Mucosa of rectum (tissue), 2 donors: ENCODE measurements at regions not wholly inside any gene's neighbourhood (a gene's known extent, or its start where the extent isn't known, plus 50 kb on each side); places are given as distances from the start of the nearest gene placed in this dataset.
A peak's percentile ranks its signal among the peaks of the same experiment; 100 is the strongest.

ENCODE experiments used
- H3K27ac ChIP-seq, 2 donors: one replicate each; pipeline ENCODE4 v1.7.0; 2013; ENCODE audit warnings: inconsistent platforms in 2 of 2, low read depth in 2 of 2, low read length in 2 of 2
- H3K27me3 ChIP-seq, 2 donors: one replicate each; pipeline ENCODE4 v1.7.0; 2013; ENCODE audit warnings: low read length in 2 of 2; ENCODE audit not compliant: control insufficient read depth in 2 of 2, insufficient read depth in 2 of 2
- H3K36me3 ChIP-seq, 2 donors: one replicate each; pipeline ENCODE4 v1.7.0; 2013; ENCODE audit warnings: low read length in 2 of 2; ENCODE audit not compliant: control insufficient read depth in 2 of 2, insufficient read depth in 2 of 2
- H3K4me1 ChIP-seq, 2 donors: one replicate each; pipeline ENCODE4 v1.7.0; 2013; ENCODE audit warnings: low read length in 2 of 2, mild to moderate bottlenecking in 1 of 2; ENCODE audit not compliant: control insufficient read depth in 2 of 2, insufficient read depth in 2 of 2
- H3K4me3 ChIP-seq, 2 donors: one replicate each; pipeline ENCODE4 v1.7.0; 2013; ENCODE audit warnings: low read length in 2 of 2
- H3K9ac ChIP-seq, 2 donors: one replicate each; pipeline ENCODE4 v1.7.0; 2013; ENCODE audit warnings: low read length in 2 of 2, low read depth in 1 of 2, mild to moderate bottlenecking in 1 of 2
- H3K9me3 ChIP-seq, 2 donors: one replicate each; pipeline ENCODE4 v1.7.0; 2013; ENCODE audit warnings: low read length in 2 of 2; ENCODE audit not compliant: control insufficient read depth in 2 of 2
- donor health status: healthy.
- donor health status: Normal muscosa, but diverticular disease.

GRCh38 chr1:59045137-59045536 is 251.8 kb upstream of the FGGY start:
- no peak overlapping the region for H3K9ac ChIP-seq
- no peak overlapping the region for H3K4me3 ChIP-seq
- H3K36me3 ChIP-seq, result no peaks in the 10 kb centered on the region
- H3K4me1 ChIP-seq, result peaks cover 3 to 20% of the 10 kb centered on the region in 2 donors
- no peaks in the 10 kb centered on the region for H3K27me3 ChIP-seq
- H3K9me3 ChIP-seq, result no peaks in the 10 kb centered on the region
- peak overlapping the region; percentile 6 to 10 for H3K27ac ChIP-seq

- Histone ChIP-seq H3K36me3 (no peaks in the 10 kb centered on the region), H3K27ac (no peak overlapping the region), H3K27me3 (no peaks in the 10 kb centered on the region), H3K9me3 (no peaks in the 10 kb centered on the region), H3K9ac (no peak overlapping the region), H3K4me1 (peaks cover 3 to 20% of the 10 kb centered on the region in 2 donors), H3K4me3 (no peak overlapping the region)
Observed at GRCh38 chr1:59045636-59046035, 251.3 kb upstream of the FGGY start.

GRCh38 chr1:59046134-59046533 is 250.8 kb upstream of the FGGY start:
- Histone ChIP-seq H3K9ac (no peak overlapping the region), H3K27me3 (no peaks in the 10 kb centered on the region), H3K9me3 (no peaks in the 10 kb centered on the region), H3K27ac (no peak overlapping the region), H3K4me1 (peaks cover 3 to 20% of the 10 kb centered on the region in 2 donors), H3K4me3 (no peak overlapping the region), H3K36me3 (no peaks in the 10 kb centered on the region)

- peaks cover 3 to 20% of the 10 kb centered on the region in 2 donors for H3K4me1 ChIP-seq
Observed at GRCh38 chr1:59046730-59047157, 250.2 kb upstream of the FGGY start.

GRCh38 chr1:59051007-59051406 is 245.9 kb upstream of the FGGY start:
- no peak overlapping the region for H3K4me3 ChIP-seq
- no peaks in the 10 kb centered on the region for H3K9me3 ChIP-seq
- H3K27ac ChIP-seq, result no peak overlapping the region
- H3K4me1 ChIP-seq, result peaks cover 3 to 5% of the 10 kb centered on the region in 2 donors
- no peaks in the 10 kb centered on the region for H3K27me3 ChIP-seq
- no peak overlapping the region for H3K9ac ChIP-seq
- H3K36me3 ChIP-seq, result no peaks in the 10 kb centered on the region

More at GRCh38 chr1:59046730-59047157, 250.2 kb upstream of the FGGY start:
- no peaks in the 10 kb centered on the region for H3K9me3 ChIP-seq
- H3K36me3 ChIP-seq, result no peaks in the 10 kb centered on the region
- no peak overlapping the region for H3K9ac ChIP-seq
- no peak overlapping the region for H3K4me3 ChIP-seq
- H3K27me3 ChIP-seq, result no peaks in the 10 kb centered on the region
- H3K27ac ChIP-seq, result peak overlapping the region in 1 of 2 donors; percentile 18

- H3K36me3 ChIP-seq, result no peaks in the 10 kb centered on the region
- no peaks in the 10 kb centered on the region for H3K27me3 ChIP-seq
- no peak overlapping the region for H3K27ac ChIP-seq
- no peaks in the 10 kb centered on the region for H3K9me3 ChIP-seq
- no peak overlapping the region for H3K9ac ChIP-seq
- H3K4me1 ChIP-seq, result peaks cover 0 to 10% of the 10 kb centered on the region in 2 donors
- H3K4me3 ChIP-seq, result no peak overlapping the region
Observed at GRCh38 chr1:59052166-59052590, 244.7 kb upstream of the FGGY start.

GRCh38 chr1:59054172-59054571 is 242.7 kb upstream of the FGGY start:
- Histone ChIP-seq H3K9me3 (no peaks in the 10 kb centered on the region), H3K4me1 (peaks cover 4 to 26% of the 10 kb centered on the region in 2 donors), H3K36me3 (no peaks in the 10 kb centered on the region), H3K9ac (no peak overlapping the region), H3K27me3 (no peaks in the 10 kb centered on the region), H3K27ac (no peak overlapping the region), H3K4me3 (no peak overlapping the region)

- Histone ChIP-seq H3K36me3 (no peaks in the 10 kb centered on the region), H3K9me3 (no peaks in the 10 kb centered on the region), H3K9ac (peak overlapping the region in 1 of 2 donors; percentile 26), H3K27me3 (no peaks in the 10 kb centered on the region), H3K27ac (no peak overlapping the region), H3K4me1 (peaks cover 4 to 26% of the 10 kb centered on the region in 2 donors), H3K4me3 (no peak overlapping the region)
Observed at GRCh38 chr1:59055908-59056719, 240.8 kb upstream of the FGGY start.

- H3K36me3 ChIP-seq, result no peaks in the 10 kb centered on the region
- H3K4me1 ChIP-seq, result peaks cover 4 to 26% of the 10 kb centered on the region in 2 donors
- H3K27ac ChIP-seq, result peak overlapping the region; percentile 44 to 49
- no peaks in the 10 kb centered on the region for H3K9me3 ChIP-seq
- no peak overlapping the region for H3K9ac ChIP-seq
- H3K27me3 ChIP-seq, result no peaks in the 10 kb centered on the region
- H3K4me3 ChIP-seq, result no peak overlapping the region
Observed at GRCh38 chr1:59057211-59057694, 239.6 kb upstream of the FGGY start.

GRCh38 chr1:59057796-59058195 is 239.1 kb upstream of the FGGY start:
- Histone ChIP-seq H3K27ac (peak overlapping the region; percentile 42 to 49), H3K36me3 (no peaks in the 10 kb centered on the region), H3K27me3 (no peaks in the 10 kb centered on the region), H3K9ac (no peak overlapping the region), H3K4me3 (no peak overlapping the region), H3K9me3 (no peaks in the 10 kb centered on the region), H3K4me1 (peaks cover 6 to 28% of the 10 kb centered on the region in 2 donors)
